Ascending aorta (tissue), 2 donors: ENCODE measurements at regions not wholly inside any gene's neighbourhood (a gene's known extent, or its start where the extent isn't known, plus 50 kb on each side); places are given as distances from the start of the nearest gene placed in this dataset.

ENCODE experiments used
- DNase-seq, 2 donors: peaks; one replicate each; pipeline ENCODE4 v3.0.0-alpha.2; 2019; ENCODE audit warnings: low spot score in 2 of 2
- H3K27ac ChIP-seq, 2 donors: fragments of 200-600 bp; sonication (generic); one replicate each; pipeline ENCODE4 v1.5.1; 2016 to 2017; ENCODE audit warnings: mild to moderate bottlenecking in 1 of 2
- H3K27me3 ChIP-seq: fragments of 200-600 bp; sonication (generic); one replicate; pipeline ENCODE4 v1.5.1; 2017
- H3K36me3 ChIP-seq, 2 donors: fragments of 200-600 bp; sonication (generic); one replicate each; pipeline ENCODE4 v1.5.1; 2016
- H3K4me1 ChIP-seq, 2 donors: fragments of 200-600 bp; sonication (generic); one replicate each; pipeline ENCODE4 v1.5.1; 2016 to 2017; ENCODE audit warnings: mild to moderate bottlenecking in 1 of 2
- H3K4me3 ChIP-seq, 2 donors: fragments of 200-600 bp; sonication (generic); one replicate each; pipeline ENCODE4 v1.5.1; 2016 to 2017; ENCODE audit warnings: mild to moderate bottlenecking in 1 of 2
- H3K9me3 ChIP-seq, 2 donors: fragments of 200-600 bp; sonication (generic); one replicate each; pipeline ENCODE4 v1.5.1; 2016
- CTCF ChIP-seq, 3 experiments: fragments of 200-600 bp in 2 of 3; fragments of 450-650 bp in 1 of 3; sonication (generic) in 2 of 3; IDR thresholded peaks; one replicate each; pipeline ENCODE4 v1.5.1; 2016 to 2019; ENCODE audit warnings: antibody characterized with exemption in 3 of 3, mild to moderate bottlenecking in 1 of 3, moderate library complexity in 1 of 3
- intact Hi-C: fragments of 100-400 bp; cut with DNase I; formaldehyde crosslinking; loops from one replicate; pipeline ENCODE4 v1.15.1; 2023

- Histone ChIP-seq H3K4me1 (no peaks in the 10 kb centered on the region), H3K9me3 (no peaks in the 10 kb centered on the region), H3K36me3 (no peaks in the 10 kb centered on the region), H3K4me3 (no peak overlapping the region), H3K27me3 (no peaks in the 10 kb centered on the region), H3K27ac (no peak overlapping the region)
- DNase-seq = no peak
- intact Hi-C loops = no loop called here
- TF ChIP-seq CTCF (IDR thresholded peaks at IDR 0.05) = no peak
These were observed 354.1 kb upstream of the ATP5MC3 start for GRCh38 chr2:175535631-175536030.

- intact Hi-C loops = no loop called here
- H3K4me1 ChIP-seq = no peaks in the 10 kb centered on the region
- TF ChIP-seq CTCF (IDR thresholded peaks at IDR 0.05) = no peak
- H3K9me3 ChIP-seq = no peaks in the 10 kb centered on the region
- H3K27me3 ChIP-seq = no peaks in the 10 kb centered on the region
- H3K4me3 ChIP-seq = no peak overlapping the region
- no peak for DNase-seq
- H3K36me3 ChIP-seq = no peaks in the 10 kb centered on the region
- no peak overlapping the region for H3K27ac ChIP-seq
These were observed 344.5 kb upstream of the ATP5MC3 start for GRCh38 chr2:175525975-175526374.

- Histone ChIP-seq H3K4me3 (no peak overlapping the region), H3K36me3 (no peaks in the 10 kb centered on the region), H3K27ac (no peak overlapping the region), H3K4me1 (no peaks in the 10 kb centered on the region), H3K9me3 (peaks cover 0 to 3% of the 10 kb centered on the region in 2 donors), H3K27me3 (no peaks in the 10 kb centered on the region)
- intact Hi-C loops = no loop called here
- no peak for TF ChIP-seq CTCF (IDR thresholded peaks at IDR 0.05)
- DNase-seq = no peak
These were observed 341.5 kb upstream of the ATP5MC3 start for GRCh38 chr2:175523001-175523400.

- no peak for TF ChIP-seq CTCF (IDR thresholded peaks at IDR 0.05)
- H3K4me3 ChIP-seq = no peak overlapping the region
- intact Hi-C loops = no loop called here
These were observed 336.7 kb upstream of the ATP5MC3 start for GRCh38 chr2:175518206-175518605.

GRCh38 chr2:175516555-175516954, 335.0 kb upstream of the ATP5MC3 start:
- no peak overlapping the region for H3K4me3 ChIP-seq
- intact Hi-C loops = no loop called here
- no peak for TF ChIP-seq CTCF (IDR thresholded peaks at IDR 0.05)
- H3K27ac ChIP-seq = no peak overlapping the region
- no peaks in the 10 kb centered on the region for H3K4me1 ChIP-seq
- no peak for DNase-seq
- H3K36me3 ChIP-seq = no peaks in the 10 kb centered on the region
- H3K9me3 ChIP-seq = peaks cover 0 to 3% of the 10 kb centered on the region in 2 donors
- no peaks in the 10 kb centered on the region for H3K27me3 ChIP-seq

More at GRCh38 chr2:175518206-175518605, 336.7 kb upstream of the ATP5MC3 start:
- no peaks in the 10 kb centered on the region for H3K36me3 ChIP-seq
- no peak for DNase-seq
- H3K4me1 ChIP-seq = no peaks in the 10 kb centered on the region
- no peak overlapping the region for H3K27ac ChIP-seq
- no peaks in the 10 kb centered on the region for H3K27me3 ChIP-seq
- peaks cover 0 to 3% of the 10 kb centered on the region in 2 donors for H3K9me3 ChIP-seq

- H3K27ac ChIP-seq = no peak overlapping the region
- DNase-seq = no peak
- TF ChIP-seq CTCF (IDR thresholded peaks at IDR 0.05) = no peak
- H3K4me3 ChIP-seq = no peak overlapping the region
- intact Hi-C loops = no loop called here
- H3K27me3 ChIP-seq = no peaks in the 10 kb centered on the region
- H3K9me3 ChIP-seq = peaks cover 0 to 8% of the 10 kb centered on the region in 2 donors
- no peaks in the 10 kb centered on the region for H3K4me1 ChIP-seq
- no peaks in the 10 kb centered on the region for H3K36me3 ChIP-seq
These were observed 318.7 kb upstream of the ATP5MC3 start for GRCh38 chr2:175500255-175500654.
